WTC11 (cell line): ENCODE measurements at regions not wholly inside any gene's neighbourhood (a gene's known extent, or its start where the extent isn't known, plus 50 kb on each side); places are given as distances from the start of the nearest gene placed in this dataset.

Source experiments
- ATF1 ChIP-seq: sonication (generic); formaldehyde crosslinking; IDR thresholded peaks from 2 replicates; pipeline ENCODE4 v1.8.1; 2023; ENCODE audit warnings: mild to moderate bottlenecking, moderate library complexity, missing genetic modification reagents
- CBFB ChIP-seq: sonication (generic); formaldehyde crosslinking; IDR thresholded peaks from 2 replicates; pipeline ENCODE4 v1.8.1; 2022; ENCODE audit warnings: mild to moderate bottlenecking, low read depth, missing genetic modification reagents
- CREB1 ChIP-seq: sonication (generic); formaldehyde crosslinking; IDR thresholded peaks from 2 replicates; pipeline ENCODE4 v1.8.0; 2023; ENCODE audit warnings: mild to moderate bottlenecking, missing genetic modification reagents
- CREM ChIP-seq: sonication (generic); formaldehyde crosslinking; IDR thresholded peaks from 2 replicates; pipeline ENCODE4 v1.8.1; 2022; ENCODE audit warnings: mild to moderate bottlenecking, missing genetic modification reagents, moderate library complexity
- CTCF ChIP-seq: fragments of 200-600 bp; IDR thresholded peaks from 2 replicates; pipeline ENCODE4 v1.8.0; 2022; ENCODE audit warnings: antibody characterized with exemption
- ELF4 ChIP-seq: sonication (generic); formaldehyde crosslinking; IDR thresholded peaks from 2 replicates; pipeline ENCODE4 v1.8.1; 2022; ENCODE audit warnings: low read depth, mild to moderate bottlenecking, moderate library complexity, missing genetic modification reagents
- ETV6 ChIP-seq: sonication (generic); formaldehyde crosslinking; IDR thresholded peaks from 2 replicates; pipeline ENCODE4 v1.8.1; 2022; ENCODE audit warnings: mild to moderate bottlenecking, missing genetic modification reagents
- MXD4 ChIP-seq: fragments of 250-450 bp; sonication (Bioruptor Pico); IDR thresholded peaks from 2 replicates; pipeline ENCODE4 v1.8.0; 2021; ENCODE audit warnings: mild to moderate bottlenecking, moderate library complexity, borderline replicate concordance
- NFYB ChIP-seq: sonication (generic); formaldehyde crosslinking; conservative IDR thresholded peaks from 2 replicates; pipeline ENCODE4 v1.8.0; 2022; ENCODE audit warnings: low read depth, missing genetic modification reagents
- SOX15 ChIP-seq: fragments of 250-450 bp; sonication (Bioruptor Pico); IDR thresholded peaks from 2 replicates; pipeline ENCODE4 v1.9.0; 2021; ENCODE audit warnings: mild to moderate bottlenecking
- USF2 ChIP-seq: sonication (generic); formaldehyde crosslinking; IDR thresholded peaks from 2 replicates; pipeline ENCODE4 v1.8.1; 2023; ENCODE audit warnings: mild to moderate bottlenecking, missing genetic modification reagents, moderate library complexity
- TF ChIP-seq, protein P1 (sequence below): sonication (generic); formaldehyde crosslinking; IDR thresholded peaks from 2 replicates; pipeline ENCODE4 v1.8.1; 2023; ENCODE audit warnings: mild to moderate bottlenecking, moderate library complexity, missing genetic modification reagents
- TF ChIP-seq, protein P2 (sequence below): sonication (generic); formaldehyde crosslinking; IDR thresholded peaks from 2 replicates; pipeline ENCODE4 v1.8.1; 2023; ENCODE audit warnings: mild to moderate bottlenecking, missing genetic modification reagents, borderline replicate concordance

- no peak for TF ChIP-seq CTCF
- TF ChIP-seq, protein P1, sequence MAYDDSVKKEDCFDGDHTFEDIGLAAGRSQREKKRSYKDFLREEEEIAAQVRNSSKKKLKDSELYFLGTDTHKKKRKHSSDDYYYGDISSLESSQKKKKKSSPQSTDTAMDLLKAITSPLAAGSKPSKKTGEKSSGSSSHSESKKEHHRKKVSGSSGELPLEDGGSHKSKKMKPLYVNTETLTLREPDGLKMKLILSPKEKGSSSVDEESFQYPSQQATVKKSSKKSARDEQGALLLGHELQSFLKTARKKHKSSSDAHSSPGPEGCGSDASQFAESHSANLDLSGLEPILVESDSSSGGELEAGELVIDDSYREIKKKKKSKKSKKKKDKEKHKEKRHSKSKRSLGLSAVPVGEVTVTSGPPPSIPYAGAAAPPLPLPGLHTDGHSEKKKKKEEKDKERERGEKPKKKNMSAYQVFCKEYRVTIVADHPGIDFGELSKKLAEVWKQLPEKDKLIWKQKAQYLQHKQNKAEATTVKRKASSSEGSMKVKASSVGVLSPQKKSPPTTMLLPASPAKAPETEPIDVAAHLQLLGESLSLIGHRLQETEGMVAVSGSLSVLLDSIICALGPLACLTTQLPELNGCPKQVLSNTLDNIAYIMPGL (CRISPR knock-in tag): no peak
- no peak for TF ChIP-seq CREB1
- no peak for TF ChIP-seq ATF1 (CRISPR knock-in tag)
- no peak for TF ChIP-seq NFYB (CRISPR knock-in tag)
- TF ChIP-seq, protein P2, sequence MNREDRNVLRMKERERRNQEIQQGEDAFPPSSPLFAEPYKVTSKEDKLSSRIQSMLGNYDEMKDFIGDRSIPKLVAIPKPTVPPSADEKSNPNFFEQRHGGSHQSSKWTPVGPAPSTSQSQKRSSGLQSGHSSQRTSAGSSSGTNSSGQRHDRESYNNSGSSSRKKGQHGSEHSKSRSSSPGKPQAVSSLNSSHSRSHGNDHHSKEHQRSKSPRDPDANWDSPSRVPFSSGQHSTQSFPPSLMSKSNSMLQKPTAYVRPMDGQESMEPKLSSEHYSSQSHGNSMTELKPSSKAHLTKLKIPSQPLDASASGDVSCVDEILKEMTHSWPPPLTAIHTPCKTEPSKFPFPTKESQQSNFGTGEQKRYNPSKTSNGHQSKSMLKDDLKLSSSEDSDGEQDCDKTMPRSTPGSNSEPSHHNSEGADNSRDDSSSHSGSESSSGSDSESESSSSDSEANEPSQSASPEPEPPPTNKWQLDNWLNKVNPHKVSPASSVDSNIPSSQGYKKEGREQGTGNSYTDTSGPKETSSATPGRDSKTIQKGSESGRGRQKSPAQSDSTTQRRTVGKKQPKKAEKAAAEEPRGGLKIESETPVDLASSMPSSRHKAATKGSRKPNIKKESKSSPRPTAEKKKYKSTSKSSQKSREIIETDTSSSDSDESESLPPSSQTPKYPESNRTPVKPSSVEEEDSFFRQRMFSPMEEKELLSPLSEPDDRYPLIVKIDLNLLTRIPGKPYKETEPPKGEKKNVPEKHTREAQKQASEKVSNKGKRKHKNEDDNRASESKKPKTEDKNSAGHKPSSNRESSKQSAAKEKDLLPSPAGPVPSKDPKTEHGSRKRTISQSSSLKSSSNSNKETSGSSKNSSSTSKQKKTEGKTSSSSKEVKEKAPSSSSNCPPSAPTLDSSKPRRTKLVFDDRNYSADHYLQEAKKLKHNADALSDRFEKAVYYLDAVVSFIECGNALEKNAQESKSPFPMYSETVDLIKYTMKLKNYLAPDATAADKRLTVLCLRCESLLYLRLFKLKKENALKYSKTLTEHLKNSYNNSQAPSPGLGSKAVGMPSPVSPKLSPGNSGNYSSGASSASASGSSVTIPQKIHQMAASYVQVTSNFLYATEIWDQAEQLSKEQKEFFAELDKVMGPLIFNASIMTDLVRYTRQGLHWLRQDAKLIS (CRISPR knock-in tag): no peak
- no peak for TF ChIP-seq SOX15 (CRISPR knock-in tag)
- TF ChIP-seq ETV6 (CRISPR knock-in tag): no peak
- no peak for TF ChIP-seq CBFB (CRISPR knock-in tag)
- no peak for TF ChIP-seq MXD4 (CRISPR knock-in tag)
- no peak for TF ChIP-seq CREM
- TF ChIP-seq USF2 (CRISPR knock-in tag): no peak
- TF ChIP-seq ELF4 (CRISPR knock-in tag): no peak
These were observed 130.1 kb upstream of the SLC44A1 start for GRCh38 chr9:105114318-105114717.
